Stomach (tissue), 4 donors: ENCODE measurements at regions not wholly inside any gene's neighbourhood (a gene's known extent, or its start where the extent isn't known, plus 50 kb on each side); places are given as distances from the start of the nearest gene placed in this dataset.

ENCODE experiments used
- CTCF ChIP-seq, 7 experiments: fragments of 450-650 bp in 4 of 7; fragments of 200-600 bp in 3 of 7; sonication (generic) in 3 of 7; IDR thresholded peaks; one replicate each; pipeline ENCODE4 v1.5.1; 2016 to 2019; ENCODE audit warnings: antibody characterized with exemption in 7 of 7, control low read depth in 2 of 7, mild to moderate bottlenecking in 1 of 7
- EP300 ChIP-seq: sonication (generic); formaldehyde crosslinking; IDR thresholded peaks from one replicate; pipeline ENCODE4 v1.6.1; 2017; ENCODE audit warnings: antibody characterized with exemption
- POLR2A ChIP-seq, 4 donors: fragments of 450-650 bp; IDR thresholded peaks; one replicate each; pipeline ENCODE4 v1.6.1; 2016; ENCODE audit warnings: antibody characterized with exemption in 4 of 4, control low read depth in 2 of 4, mild to moderate bottlenecking in 1 of 4, moderate library complexity in 1 of 4

- TF ChIP-seq CTCF (IDR thresholded peaks at IDR 0.05) (no peak), POLR2A (IDR thresholded peaks at IDR 0.05) (no peak), EP300 (no peak)
Observed at GRCh38 chr11:127564810-127565209, 564.2 kb upstream of the KIRREL3 start.
